ENCODE measurements at regions not wholly inside any gene's neighbourhood (a gene's known extent, or its start where the extent isn't known, plus 50 kb on each side); places are given as distances from the start of the nearest gene placed in this dataset.

- TF ChIP-seq CTCF (IDR thresholded peaks at IDR 0.05) (no peak), POLR2A (IDR thresholded peaks at IDR 0.05) (no peak)
These were observed 399.3 kb downstream of the HAO1 start for GRCh38 chr20:7540923-7541322.

Data from tibial nerve (tissue), 3 donors.